GM18907 (cell line): ENCODE measurements at regions not wholly inside any gene's neighbourhood (a gene's known extent, or its start where the extent isn't known, plus 50 kb on each side); places are given as distances from the start of the nearest gene placed in this dataset.

Source experiments
- ATAC-seq: cut with Tn5 transposase; IDR thresholded peaks from one replicate; pipeline ENCODE4 v1.9.1; 2021; ENCODE audit warnings: mild to moderate bottlenecking, moderate library complexity; ENCODE audit not compliant: unreplicated experiment

DNA sequence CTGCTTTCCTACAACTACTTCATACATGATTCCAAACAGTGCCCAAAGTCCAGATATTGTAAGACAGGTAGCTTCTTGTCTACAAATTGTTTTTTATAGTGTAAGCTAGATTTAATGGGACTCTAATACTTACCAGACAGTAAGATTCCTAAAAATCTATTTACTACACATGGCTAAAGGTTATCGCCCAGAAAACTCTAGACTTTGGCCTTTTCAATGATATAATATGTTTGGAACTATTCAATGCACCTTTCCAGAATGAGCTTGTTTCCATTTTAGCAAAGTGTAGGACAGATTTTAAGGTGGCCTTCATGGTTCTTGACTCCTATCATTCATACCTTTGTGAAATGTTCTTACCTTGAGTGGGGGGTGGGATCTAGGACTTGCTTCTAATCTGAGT lies 951.0 kb downstream of the SORCS1 start:
- ATAC-seq: no peak

DNA sequence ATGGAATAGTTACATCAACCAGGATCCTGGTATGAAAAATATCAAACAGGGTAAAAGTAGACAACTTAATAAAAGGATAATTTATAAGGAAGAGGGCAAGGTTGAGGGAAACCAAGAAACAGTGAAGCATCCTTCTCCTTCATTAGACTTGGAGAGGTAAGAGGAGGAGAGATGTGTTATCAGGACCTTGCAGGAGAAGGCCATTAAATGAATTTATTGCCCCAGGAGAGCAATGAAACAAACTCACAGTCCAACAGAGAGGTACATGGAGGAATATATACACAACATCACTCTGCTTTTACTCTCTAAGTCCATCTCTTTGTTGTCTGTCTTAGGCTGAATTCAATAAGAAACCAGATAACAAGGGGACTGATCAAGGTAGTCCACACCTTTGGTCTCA lies 966.2 kb downstream of the SORCS1 start:
- no peak for ATAC-seq

DNA sequence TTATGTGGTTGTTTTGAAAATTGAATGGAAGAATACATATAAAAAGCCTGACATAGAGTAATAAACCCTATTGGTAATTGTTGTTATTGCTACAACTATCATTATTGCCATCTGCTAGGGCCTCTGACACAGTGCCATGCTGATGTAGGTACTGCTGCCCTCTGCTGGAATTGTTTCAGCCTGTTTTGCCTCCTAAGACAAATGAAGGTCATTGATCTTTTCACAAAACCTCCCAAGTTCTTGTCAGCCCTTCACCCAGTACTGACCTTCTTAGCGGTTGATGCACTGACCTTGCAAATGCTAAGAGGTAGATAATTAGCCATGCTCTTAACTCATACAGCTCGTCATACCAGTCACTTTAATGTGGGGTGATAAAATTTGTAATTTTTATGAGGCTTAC lies 975.2 kb downstream of the SORCS1 start:
- ATAC-seq: no peak

DNA sequence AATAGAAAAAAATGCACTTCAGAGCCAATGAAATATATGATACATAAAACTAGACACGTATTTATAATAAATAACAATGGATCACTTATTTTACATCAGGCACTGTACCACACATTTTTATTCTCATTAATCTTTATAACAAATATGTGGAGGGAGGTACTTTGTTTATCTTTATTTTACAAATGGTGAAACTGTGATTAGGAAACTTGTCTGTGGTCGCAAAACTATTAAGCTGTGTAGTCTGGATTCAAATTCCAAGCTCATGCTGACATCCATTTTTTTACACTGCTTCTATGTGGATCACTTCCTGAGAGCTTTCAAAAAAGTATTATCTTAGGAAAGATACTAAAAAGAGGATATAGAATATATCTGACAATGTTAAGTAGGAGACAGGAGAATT lies 978.6 kb downstream of the SORCS1 start:
- no peak for ATAC-seq

DNA sequence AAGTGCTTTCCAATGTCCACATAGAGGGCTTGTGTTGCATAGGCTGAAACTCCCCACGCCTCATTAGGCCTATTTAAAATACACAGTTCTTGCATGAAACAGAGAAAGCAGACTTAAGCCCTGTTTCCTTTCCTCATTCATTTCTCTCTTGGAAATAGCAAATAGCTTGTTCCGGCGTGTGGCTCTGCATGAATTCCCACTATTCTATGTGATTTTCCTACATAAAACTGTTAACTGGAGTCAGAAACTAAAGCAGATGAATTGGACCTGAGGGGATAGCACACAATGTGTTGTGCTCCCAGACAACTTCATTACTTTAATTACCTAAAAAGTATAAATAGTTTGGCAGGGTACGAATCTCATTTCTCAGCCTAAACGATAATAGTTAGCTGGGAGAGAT lies 981.5 kb downstream of the SORCS1 start:
- no peak for ATAC-seq

DNA sequence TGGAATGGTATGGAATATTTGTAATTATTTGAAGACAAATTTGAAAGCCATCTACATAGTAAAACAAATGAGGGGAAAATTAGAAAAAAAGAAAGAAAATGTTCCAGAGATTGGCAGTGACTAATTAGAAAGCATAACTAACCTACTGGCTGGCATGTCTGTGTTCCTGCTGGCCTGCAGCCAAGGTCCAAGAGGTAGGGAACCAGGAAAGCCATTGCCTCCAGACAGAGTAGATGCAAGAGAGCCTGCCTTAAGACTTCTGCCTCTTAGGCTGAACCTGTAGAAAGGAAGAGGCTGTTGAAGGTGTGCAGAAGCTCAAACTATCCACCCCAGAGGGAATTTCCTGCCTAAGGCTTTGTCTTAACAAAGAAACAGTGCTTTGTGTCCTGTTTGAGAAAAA lies 982.0 kb downstream of the SORCS1 start:
- ATAC-seq: no peak

DNA sequence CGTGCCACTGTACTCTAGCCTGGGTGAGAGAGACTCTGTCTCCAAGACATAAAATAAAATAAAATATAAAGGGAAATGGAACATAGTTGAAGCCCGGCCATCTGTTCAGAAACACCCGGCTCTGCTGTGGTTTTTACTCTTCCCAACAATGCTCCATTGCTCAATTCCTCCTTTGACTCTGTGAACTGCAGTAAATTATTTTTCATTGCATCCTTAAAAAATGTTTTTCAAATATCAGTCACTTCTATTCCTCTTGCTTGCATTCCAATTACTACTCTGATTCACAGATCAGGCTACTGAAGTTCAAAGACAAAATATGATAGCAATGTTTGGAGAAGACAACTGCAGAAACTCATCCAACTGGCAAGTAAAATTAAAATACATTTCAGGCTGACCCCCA lies 983.0 kb downstream of the SORCS1 start:
- no peak for ATAC-seq

DNA sequence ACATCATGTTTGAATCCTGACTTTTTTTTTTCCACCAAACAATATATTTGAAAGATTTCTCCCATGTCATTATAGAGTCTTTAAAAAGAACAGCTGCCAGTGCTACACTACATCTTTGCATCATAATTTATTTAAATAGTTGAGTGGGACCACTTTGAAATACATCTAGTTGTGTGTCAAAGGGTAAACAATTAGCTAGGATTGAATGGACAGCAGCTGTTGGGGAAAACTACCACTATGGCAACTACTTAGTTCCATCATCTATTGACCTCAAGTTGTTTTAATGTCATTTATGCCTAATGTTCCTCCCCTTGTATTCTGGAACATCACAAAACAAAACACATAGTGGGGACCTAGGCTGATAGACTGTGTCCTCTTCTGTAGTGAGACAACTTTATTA lies 985.1 kb downstream of the SORCS1 start:
- ATAC-seq: no peak

DNA sequence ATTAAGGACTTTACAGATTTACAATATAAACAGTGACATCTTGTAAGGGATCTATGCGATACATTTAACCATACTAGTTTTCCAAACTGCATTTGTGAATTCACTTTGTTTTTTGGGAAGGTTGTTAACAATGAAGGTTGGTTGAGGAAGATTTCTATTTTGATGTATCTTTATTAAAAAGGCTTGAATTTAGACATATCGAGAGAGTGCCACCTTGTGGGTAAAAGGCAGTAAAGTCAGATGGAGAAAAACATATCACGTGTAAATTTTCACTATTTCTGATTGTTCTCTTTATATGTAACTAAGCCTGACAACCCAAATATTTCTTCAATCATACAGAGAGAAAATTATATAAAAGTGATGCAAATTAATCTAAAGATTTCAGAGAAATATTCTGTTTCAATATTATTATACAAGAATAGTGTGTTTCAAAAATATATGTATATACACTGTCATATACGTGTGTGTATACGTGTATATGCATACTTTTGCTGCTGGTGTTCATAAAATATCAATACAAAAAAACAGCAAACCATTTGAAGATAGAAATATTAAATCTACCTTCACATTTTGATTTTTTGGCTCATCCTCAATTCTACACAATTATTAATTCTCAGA lies 988.6 kb downstream of the SORCS1 start:
- ATAC-seq: peak; percentile 44

DNA sequence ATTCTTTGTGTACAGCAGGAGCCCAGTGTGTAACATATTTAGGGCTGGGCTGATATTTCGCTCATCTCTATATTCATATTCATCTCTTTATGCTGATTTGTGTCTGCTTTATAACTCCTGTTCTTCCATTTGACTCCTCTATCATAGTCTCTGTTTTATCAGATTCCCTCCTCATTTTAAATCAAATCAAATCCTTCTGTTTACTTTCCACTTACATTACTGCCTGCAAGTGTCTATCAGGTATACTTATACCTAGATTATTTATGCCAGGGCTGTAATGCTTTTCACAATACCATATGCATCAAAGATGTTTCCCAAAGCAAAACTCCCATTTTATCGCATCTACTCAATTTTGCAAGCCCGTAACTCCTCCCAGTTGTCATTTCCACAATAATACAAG lies 990.7 kb downstream of the SORCS1 start:
- no peak for ATAC-seq

DNA sequence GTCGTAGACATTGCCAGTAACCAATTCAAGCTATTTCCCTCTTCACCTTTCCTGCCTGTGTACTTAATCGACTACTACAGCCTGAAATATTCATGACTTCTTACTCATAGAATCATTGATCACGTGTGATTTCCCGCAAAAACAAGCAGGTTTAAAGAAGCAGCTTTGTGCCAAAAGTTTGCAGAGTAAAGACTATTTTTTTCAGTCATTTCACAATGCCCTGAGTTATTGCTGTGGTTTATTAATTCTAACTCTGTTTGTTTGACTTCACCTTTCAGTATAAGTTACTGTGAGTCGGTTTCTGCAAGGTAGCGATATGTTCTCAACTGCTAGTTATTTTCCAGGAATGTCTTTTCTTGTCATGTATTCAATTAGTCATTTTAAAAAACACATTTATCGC lies 995.3 kb downstream of the SORCS1 start:
- no peak for ATAC-seq

DNA sequence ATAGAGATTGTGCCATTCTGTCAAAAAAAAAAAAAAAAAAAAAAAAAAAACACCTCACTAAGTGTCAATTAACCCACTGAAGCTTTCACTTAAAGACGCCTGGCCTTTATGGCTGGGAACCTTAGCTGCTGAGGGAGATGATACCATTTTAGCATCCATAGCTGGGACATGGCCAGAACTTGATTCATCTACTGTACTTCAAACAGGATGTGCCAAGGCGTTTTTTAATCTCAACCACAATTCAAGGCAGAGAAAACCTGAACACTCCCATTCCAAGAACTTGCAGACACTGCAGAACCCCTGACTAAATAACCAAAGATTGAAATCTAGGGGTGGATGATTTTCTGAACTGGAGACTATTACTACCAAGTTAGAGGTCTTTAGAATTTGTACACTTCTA lies 996.6 kb downstream of the SORCS1 start:
- no peak for ATAC-seq

DNA sequence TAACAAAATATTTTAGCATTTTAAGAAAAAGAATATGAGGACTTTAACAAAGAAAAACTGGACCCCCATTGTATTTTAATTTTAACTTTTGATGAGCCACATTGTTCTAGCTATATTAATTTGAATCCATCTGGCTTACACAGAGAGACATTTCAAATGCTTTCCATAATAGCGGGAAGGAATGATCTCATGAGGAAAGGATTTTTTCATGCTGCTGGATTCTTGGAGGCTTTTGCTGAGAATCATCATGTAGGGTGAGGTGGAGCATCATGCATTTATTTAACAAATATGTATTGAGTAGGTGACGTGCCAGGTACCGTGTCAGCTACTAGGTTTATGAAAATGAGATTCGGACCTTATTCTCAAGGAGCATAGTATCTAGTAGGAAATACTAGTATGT lies 1006.3 kb downstream of the SORCS1 start:
- ATAC-seq: no peak

DNA sequence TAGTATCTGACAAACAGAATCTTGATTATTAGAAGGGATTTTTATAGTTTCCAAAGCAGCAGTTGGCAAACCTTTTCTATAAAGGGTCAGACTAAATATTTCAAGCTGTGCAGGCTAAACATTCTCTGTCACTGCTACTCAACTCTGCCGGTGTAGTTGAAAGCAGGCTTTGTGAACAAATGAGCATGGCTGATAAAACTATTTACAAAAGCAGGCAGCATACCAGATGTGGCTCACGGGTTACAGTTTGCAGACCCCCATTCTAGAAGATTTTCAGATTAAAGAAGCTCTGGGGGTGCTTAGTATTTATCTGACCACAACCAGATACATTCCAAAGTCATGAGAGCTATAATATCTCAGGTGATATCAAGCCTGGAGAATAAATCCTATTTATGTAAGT lies 1017.5 kb downstream of the SORCS1 start:
- no peak for ATAC-seq

DNA sequence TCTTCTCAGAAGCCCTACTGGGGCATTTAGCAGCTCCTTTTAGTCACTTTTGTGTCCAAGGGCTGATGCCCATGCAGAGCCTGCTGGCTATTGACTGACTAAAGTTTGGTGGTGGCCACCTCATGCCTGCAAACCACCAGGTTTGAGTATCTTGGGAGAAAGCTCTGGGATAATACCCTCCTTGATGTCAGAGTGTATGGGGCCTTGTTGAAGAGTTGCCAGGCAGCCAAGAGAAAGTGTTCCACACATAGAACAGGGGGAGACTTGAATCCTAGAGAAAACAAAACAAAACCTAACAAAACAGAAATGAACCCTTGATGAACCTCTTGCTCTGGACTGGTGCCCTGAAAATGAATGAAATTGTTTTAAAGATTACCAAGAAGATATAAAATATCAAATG lies 1024.6 kb downstream of the SORCS1 start:
- no peak for ATAC-seq

DNA sequence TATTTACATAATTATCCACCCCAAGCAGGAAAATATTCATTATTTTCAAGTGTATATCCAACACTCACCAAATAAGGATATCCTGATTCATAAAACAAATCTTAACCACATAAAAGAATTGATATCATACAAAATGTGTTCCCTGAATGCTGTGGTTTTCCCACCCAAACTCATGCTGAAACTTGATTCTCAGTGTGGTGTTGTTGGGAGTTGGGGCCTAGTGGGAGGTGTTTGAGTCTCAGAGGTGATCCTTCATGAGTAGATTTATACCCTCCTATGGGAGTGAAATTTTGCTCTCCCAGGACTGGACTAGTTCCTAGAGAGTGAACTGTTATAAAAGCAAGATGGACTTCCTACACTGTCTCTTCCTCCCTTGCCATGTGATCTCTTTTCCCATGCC lies 1028.3 kb downstream of the SORCS1 start:
- no peak for ATAC-seq

DNA sequence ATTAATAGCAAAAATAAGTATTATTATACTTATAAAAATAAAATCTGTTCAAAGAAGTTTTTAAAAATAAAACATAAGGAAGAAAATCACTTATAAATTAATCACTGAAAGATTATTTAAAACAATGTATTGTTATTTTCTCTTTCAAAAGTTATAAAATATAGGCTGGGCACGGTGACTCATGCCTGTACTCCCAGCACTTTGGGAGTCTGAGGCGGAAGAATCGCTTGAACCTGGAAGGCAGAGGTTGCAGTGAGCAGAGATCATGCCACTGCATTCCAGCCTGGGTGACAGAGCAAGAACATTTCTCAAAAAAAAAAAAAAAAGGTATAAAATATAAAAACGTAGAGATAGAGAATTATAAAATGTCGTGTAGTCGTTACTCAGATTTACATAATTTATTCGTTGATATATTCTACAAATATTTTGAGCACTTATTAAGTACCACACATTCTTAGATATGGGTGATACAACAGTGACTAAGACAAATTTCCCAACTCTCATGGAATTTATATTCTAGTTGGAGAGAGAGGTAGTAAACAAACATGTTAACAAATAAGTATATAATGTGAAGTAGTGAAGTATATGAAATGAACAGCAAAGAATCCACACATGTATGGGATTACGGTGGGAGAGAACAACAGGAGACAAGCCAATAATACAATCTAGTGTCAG lies 1030.0 kb downstream of the SORCS1 start:
- ATAC-seq: no peak

DNA sequence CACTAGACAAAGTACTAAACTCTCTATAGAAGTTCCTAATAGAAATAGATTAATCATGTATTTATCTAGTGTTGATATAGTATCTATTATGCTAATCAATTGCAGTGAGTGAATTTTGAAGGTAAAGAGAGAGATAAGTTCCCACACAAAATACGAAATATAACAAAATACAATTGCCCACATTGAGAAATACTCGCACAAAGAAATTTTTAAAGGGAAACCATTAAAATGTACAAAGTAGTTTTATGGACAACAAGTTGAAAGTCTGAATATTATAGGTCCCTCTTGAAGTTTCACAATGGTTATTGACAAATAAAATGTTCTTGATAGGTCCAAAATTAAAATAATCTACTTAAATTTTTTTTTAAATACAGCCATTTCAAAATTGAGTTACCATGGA lies 1031.1 kb downstream of the SORCS1 start:
- no peak for ATAC-seq

DNA sequence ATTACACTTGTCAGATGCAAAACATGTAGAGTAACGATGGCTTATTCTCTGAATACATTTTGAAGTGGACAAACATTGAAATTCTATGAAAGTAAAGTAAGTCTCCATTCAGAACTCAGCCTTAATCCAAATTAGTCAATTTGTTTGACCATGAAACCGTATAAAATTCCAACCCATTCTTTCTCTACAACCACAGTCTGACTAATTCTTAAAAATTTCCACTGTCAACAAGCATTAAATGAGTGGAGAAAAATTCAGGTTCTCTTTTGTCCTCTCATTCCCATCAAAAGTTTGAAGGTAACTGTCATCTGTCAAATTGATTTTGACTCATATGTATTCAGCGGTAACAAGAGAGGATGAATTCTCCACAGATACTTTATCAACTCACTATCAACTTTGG lies 1031.5 kb downstream of the SORCS1 start:
- no peak for ATAC-seq

DNA sequence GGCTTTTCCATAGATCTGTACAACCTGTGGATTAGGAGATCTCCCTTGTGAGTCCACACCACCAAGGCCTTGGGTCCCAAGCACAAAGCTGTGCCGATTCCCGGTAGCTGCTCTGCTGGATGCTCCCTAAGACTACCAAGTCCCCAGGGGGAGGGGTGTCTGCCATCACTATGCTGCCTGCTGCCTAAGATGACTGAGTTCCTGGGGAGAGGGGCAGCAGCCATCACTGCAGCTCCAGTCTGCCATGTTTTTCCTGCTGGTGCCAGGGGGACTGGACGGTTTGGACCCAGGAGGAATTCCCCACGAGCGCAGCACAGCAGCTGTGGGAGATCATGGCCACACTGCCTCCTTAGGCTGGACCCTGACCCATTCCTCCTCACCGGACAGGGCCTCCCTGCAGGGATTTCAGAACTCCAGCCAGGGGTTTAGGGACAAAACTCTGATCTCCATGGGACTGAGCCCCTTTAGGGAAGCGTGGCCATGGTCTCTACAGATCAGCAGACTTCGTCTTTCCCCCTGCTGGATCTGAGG lies 1049.8 kb downstream of the SORCS1 start:
- ATAC-seq: no peak

DNA sequence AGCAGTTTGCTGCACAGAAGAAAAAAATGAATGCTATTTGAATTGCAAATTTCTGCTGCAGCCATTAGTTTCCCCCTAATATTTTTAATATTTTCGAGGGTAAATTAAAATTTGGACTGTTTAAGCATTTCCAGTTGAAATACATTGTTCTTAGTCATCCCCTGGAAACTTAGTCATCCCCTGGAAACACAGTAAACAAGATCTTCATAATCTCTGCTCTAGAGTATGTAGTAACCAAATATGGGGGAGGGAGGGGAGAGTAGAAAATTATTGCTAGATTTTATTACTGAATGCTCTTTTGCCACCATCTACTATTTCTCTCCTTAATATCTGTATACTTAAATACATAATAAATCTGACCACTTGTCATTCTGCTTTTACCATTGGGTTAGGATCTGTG lies 1053.3 kb downstream of the SORCS1 start:
- ATAC-seq: no peak

DNA sequence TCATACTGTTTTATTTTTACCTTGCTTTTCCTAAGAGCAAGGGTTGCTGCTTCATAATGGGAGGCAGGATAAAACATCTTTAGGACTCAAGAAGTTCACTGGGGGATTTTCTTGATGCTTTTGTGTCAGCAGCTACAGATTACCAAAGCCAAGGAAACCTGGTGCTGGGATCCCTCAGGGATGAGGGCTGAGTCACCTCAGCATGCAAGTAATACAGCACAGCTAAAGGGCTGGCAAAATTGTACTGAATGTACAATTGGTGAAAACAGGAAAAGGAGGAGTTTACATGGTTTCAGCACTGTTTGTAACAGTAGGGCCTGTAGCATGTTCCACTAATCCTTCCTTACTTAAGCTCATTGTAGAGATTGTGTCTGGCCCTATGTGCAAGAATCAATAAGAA lies 1056.8 kb downstream of the SORCS1 start:
- no peak for ATAC-seq

DNA sequence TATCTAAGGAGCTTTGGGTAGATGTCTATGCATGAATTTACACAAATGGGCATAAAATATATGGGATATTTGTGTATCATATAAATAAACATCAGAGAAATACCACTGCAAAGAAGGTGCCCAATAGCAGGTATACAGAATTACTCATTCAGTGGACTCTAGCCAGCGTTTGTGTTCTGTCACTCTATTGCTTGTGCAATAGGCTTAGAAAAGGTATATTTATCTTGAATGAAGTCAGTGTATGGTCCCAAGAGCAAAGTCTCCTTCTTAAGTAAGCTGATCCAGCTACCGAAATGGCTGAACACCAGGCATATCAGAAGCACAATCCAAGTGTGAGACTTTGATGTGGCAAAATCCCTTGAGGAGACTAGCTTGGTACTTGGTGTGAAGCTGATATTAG lies 1058.4 kb downstream of the SORCS1 start:
- no peak for ATAC-seq
